22Rv1 (cell line): ENCODE measurements at regions not wholly inside any gene's neighbourhood (a gene's known extent, or its start where the extent isn't known, plus 50 kb on each side); places are given as distances from the start of the nearest gene placed in this dataset.
A peak's percentile ranks its signal among the peaks of the same experiment; 100 is the strongest.

Experiments used
- H3K27ac ChIP-seq: fragments of 450-650 bp; 2 replicates; pipeline ENCODE4 v1.5.1; 2017
- CTCF ChIP-seq: fragments of 450-650 bp; IDR thresholded peaks from 2 replicates; pipeline ENCODE4 v1.5.1; 2017; ENCODE audit warnings: mild to moderate bottlenecking
- ZFX ChIP-seq: fragments of 450-650 bp; IDR thresholded peaks from 2 replicates; pipeline ENCODE4 v1.6.1; 2017; ENCODE audit warnings: antibody characterized with exemption, borderline replicate concordance

- H3K27ac ChIP-seq = no peak overlapping the region
- TF ChIP-seq CTCF (no peak), ZFX (no peak)
These were observed 126.7 kb upstream of the MLIP start for GRCh38 chr6:53984581-53984980.

- TF ChIP-seq ZFX = no peak
- no peak for TF ChIP-seq CTCF
- no peak overlapping the region for H3K27ac ChIP-seq
These were observed 125.9 kb upstream of the MLIP start for GRCh38 chr6:53985366-53985765.

GRCh38 chr6:53986165-53986720 is 125.0 kb upstream of the MLIP start:
- no peak overlapping the region for H3K27ac ChIP-seq
- peak; percentile 86 for TF ChIP-seq CTCF
- no peak for TF ChIP-seq ZFX

- no peak overlapping the region for H3K27ac ChIP-seq
- no peak for TF ChIP-seq CTCF
- no peak for TF ChIP-seq ZFX
These were observed 124.3 kb upstream of the MLIP start for GRCh38 chr6:53986721-53987521.

GRCh38 chr6:53987522-53987888 is 123.7 kb upstream of the MLIP start:
- TF ChIP-seq ZFX (no peak), CTCF (no peak)
- H3K27ac ChIP-seq = no peak overlapping the region

- TF ChIP-seq ZFX = no peak
- no peak for TF ChIP-seq CTCF
- H3K27ac ChIP-seq = no peak overlapping the region
These were observed 121.7 kb upstream of the MLIP start for GRCh38 chr6:53989504-53989903.

GRCh38 chr6:53992522-53992921 is 118.7 kb upstream of the MLIP start:
- TF ChIP-seq ZFX (no peak), CTCF (no peak)
- H3K27ac ChIP-seq = no peak overlapping the region
